ENCODE measurements at regions not wholly inside any gene's neighbourhood (a gene's known extent, or its start where the extent isn't known, plus 50 kb on each side); places are given as distances from the start of the nearest gene placed in this dataset.

DNA sequence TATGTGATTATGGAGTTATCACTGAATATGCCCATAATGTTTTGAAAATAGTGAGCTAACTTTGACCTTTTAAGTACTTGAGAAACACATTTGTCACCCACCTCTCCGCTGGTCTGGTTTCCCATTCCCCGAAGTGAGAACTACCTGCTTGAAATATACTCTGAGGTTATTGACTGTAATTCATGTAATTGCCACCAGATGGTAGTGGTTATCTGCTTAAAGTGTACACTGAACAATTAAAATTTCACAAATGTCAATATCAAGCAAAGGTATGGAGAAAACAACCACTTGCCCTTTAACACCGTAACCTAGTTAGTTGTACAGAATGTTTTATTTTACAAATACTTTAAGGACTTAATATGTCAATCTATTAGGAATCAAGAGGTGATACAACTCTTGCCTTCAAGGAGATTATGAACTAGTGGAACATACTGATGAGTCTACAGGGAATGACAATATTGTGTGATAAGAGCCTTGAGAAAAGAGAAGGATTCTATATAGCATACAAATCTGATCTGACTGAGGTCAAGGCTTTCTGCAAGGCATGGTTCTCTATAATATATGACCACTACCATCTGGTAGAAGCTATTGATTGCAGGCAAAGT is 316.8 kb upstream of the KCNH7 start:
- Histone ChIP-seq H3F3A (ENCODE audit: low read length, unreplicated experiment) (no peaks in the 10 kb centered on the region), H3K4me2 (ENCODE audit: low read length) (no peak overlapping the region), H3K4me3 (ENCODE audit: low read length) (no peak overlapping the region), H3K9me3 (ENCODE audit: low read length) (no peaks in the 10 kb centered on the region), H3K36me3 (ENCODE audit: low read depth, low read length) (no peaks in the 10 kb centered on the region), H3K27ac (ENCODE audit: low read length) (no peak overlapping the region), H2AFZ (ENCODE audit: low read length) (no peak overlapping the region), H3K27me3 (ENCODE audit: low read length) (peaks cover 20% of the 10 kb centered on the region), H4K20me1 (ENCODE audit: low read length) (no peaks in the 10 kb centered on the region), H3K9me2 (replicated peaks; ENCODE audit: low read length) (no peaks in the 10 kb centered on the region), H3K9ac (ENCODE audit: low read length) (no peak overlapping the region), H3K79me2 (ENCODE audit: low read length) (no peaks in the 10 kb centered on the region), H3K4me1 (ENCODE audit: insufficient read depth, low read length) (peaks cover 6% of the 10 kb centered on the region; the same call in 1 of the 2 replicates)
- ATAC-seq (peak; percentile 70), DNase-seq (peak; percentile 67)
- ChIA-PET POLR2A (ENCODE audit: unreplicated experiment) (no interaction called here), CTCF (no interaction called here)
- intact Hi-C loops (cut with micrococcal nuclease), result loop anchor here (1.0 to 10.0 kb wide), 2 partner anchors 1340 to 1559 kb away; no protein-coding TSS in a partner anchor
- TF ChIP-seq EZH2 (IDR thresholded peaks at IDR 0.05; ENCODE audit: low read length, unreplicated experiment), result no peak
- TF ChIP-seq, protein P1, sequence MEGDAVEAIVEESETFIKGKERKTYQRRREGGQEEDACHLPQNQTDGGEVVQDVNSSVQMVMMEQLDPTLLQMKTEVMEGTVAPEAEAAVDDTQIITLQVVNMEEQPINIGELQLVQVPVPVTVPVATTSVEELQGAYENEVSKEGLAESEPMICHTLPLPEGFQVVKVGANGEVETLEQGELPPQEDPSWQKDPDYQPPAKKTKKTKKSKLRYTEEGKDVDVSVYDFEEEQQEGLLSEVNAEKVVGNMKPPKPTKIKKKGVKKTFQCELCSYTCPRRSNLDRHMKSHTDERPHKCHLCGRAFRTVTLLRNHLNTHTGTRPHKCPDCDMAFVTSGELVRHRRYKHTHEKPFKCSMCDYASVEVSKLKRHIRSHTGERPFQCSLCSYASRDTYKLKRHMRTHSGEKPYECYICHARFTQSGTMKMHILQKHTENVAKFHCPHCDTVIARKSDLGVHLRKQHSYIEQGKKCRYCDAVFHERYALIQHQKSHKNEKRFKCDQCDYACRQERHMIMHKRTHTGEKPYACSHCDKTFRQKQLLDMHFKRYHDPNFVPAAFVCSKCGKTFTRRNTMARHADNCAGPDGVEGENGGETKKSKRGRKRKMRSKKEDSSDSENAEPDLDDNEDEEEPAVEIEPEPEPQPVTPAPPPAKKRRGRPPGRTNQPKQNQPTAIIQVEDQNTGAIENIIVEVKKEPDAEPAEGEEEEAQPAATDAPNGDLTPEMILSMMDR (conservative IDR thresholded peaks at IDR 0.05; ENCODE audit: low read depth, low read length), result peak; percentile 74
- no peak for TF ChIP-seq EZH2phosphoT487 (IDR thresholded peaks at IDR 0.05; ENCODE audit: borderline replicate concordance, low read length)
- no TSS peak for BruUV-seq (replicated peaks)

- Histone ChIP-seq H3K27ac (ENCODE audit: low read length) (no peak overlapping the region), H3K79me2 (ENCODE audit: low read length) (no peaks in the 10 kb centered on the region), H2AFZ (ENCODE audit: low read length) (no peak overlapping the region), H3K9me3 (ENCODE audit: low read length) (no peaks in the 10 kb centered on the region), H3F3A (ENCODE audit: low read length, unreplicated experiment) (no peaks in the 10 kb centered on the region), H3K4me3 (ENCODE audit: low read length) (no peak overlapping the region), H3K36me3 (ENCODE audit: low read depth, low read length) (no peaks in the 10 kb centered on the region), H3K4me2 (ENCODE audit: low read length) (no peak overlapping the region), H3K9me2 (replicated peaks; ENCODE audit: low read length) (no peaks in the 10 kb centered on the region), H3K9ac (ENCODE audit: low read length) (no peak overlapping the region), H3K4me1 (ENCODE audit: insufficient read depth, low read length) (no peaks in the 10 kb centered on the region), H3K27me3 (ENCODE audit: low read length) (peaks cover 6% of the 10 kb centered on the region; the same call in 1 of the 2 replicates), H4K20me1 (ENCODE audit: low read length) (no peaks in the 10 kb centered on the region)
- ChIA-PET POLR2A (ENCODE audit: unreplicated experiment) (no interaction called here), CTCF (interaction anchor here (0.6 kb wide), 1 partner anchor 808 kb away, joined by 5 read pairs; no protein-coding TSS in a partner anchor)
- DNase-seq (no peak), ATAC-seq (no peak)
- BruUV-seq (replicated peaks), result no TSS peak
- intact Hi-C loops (cut with micrococcal nuclease), result no loop called here
- TF ChIP-seq, protein P1 (conservative IDR thresholded peaks at IDR 0.05; ENCODE audit: low read depth, low read length), result no peak
- TF ChIP-seq EZH2 (IDR thresholded peaks at IDR 0.05; ENCODE audit: low read length, unreplicated experiment), result no peak
- no peak for TF ChIP-seq EZH2phosphoT487 (IDR thresholded peaks at IDR 0.05; ENCODE audit: borderline replicate concordance, low read length)
Observed at GRCh38 chr2:163142618-163143017, 304.1 kb upstream of the KCNH7 start.

DNA sequence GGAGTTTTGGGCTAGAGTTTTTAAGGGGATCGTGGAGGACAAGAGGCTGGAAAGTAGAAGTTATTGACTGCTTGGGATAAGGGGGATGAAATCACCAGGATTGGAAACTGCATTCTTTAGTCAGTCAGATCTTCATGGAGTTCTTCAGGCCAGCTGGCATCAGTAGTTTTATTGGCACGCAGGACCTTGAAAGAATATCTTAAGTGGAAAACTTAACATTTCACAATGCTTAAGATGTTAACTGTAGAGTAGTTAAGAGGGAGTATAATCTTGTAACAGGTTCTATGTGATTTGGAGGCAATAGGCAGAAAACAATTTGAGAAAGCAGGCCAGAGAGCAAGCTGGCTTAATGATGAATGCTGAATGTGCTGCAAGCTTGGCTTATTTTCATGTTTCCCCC is 300.4 kb upstream of the KCNH7 start:
- no peaks in the 10 kb centered on the region for H3K79me2 ChIP-seq (ENCODE audit: low read length)
- H3K9ac ChIP-seq (ENCODE audit: low read length), result no peak overlapping the region
- H3F3A ChIP-seq (ENCODE audit: low read length, unreplicated experiment), result no peaks in the 10 kb centered on the region
- intact Hi-C loops (cut with micrococcal nuclease), result no loop called here
- H3K9me3 ChIP-seq (ENCODE audit: low read length), result no peaks in the 10 kb centered on the region
- no peak overlapping the region for H2AFZ ChIP-seq (ENCODE audit: low read length)
- H3K36me3 ChIP-seq (ENCODE audit: low read depth, low read length), result no peaks in the 10 kb centered on the region
- no peaks in the 10 kb centered on the region for H3K4me1 ChIP-seq (ENCODE audit: insufficient read depth, low read length)
- ChIA-PET POLR2A (ENCODE audit: unreplicated experiment) (no interaction called here), CTCF (no interaction called here)
- H3K27ac ChIP-seq (ENCODE audit: low read length), result no peak overlapping the region
- DNase-seq (no peak), ATAC-seq (no peak)
- BruUV-seq (replicated peaks), result no TSS peak
- H3K4me3 ChIP-seq (ENCODE audit: low read length), result no peak overlapping the region
- TF ChIP-seq EZH2 (IDR thresholded peaks at IDR 0.05; ENCODE audit: low read length, unreplicated experiment) (no peak), EZH2phosphoT487 (IDR thresholded peaks at IDR 0.05; ENCODE audit: borderline replicate concordance, low read length) (no peak)
- TF ChIP-seq, protein P1 (conservative IDR thresholded peaks at IDR 0.05; ENCODE audit: low read depth, low read length), result no peak
- H3K9me2 ChIP-seq (replicated peaks; ENCODE audit: low read length), result no peaks in the 10 kb centered on the region
- no peaks in the 10 kb centered on the region for H4K20me1 ChIP-seq (ENCODE audit: low read length)
- peaks cover 6% of the 10 kb centered on the region; the same call in 1 of the 2 replicates for H3K27me3 ChIP-seq (ENCODE audit: low read length)
- no peak overlapping the region for H3K4me2 ChIP-seq (ENCODE audit: low read length)

Measured in PC-3 (cell line).